ES-I3 (cell line): ENCODE measurements at regions not wholly inside any gene's neighbourhood (a gene's known extent, or its start where the extent isn't known, plus 50 kb on each side); places are given as distances from the start of the nearest gene placed in this dataset.
"Not testable (repeated sequence)": the region's sequence is repeated elsewhere in the genome, so short reads cannot be mapped to it uniquely, and the experiment has no call there.

Experiments
- H3K36me3 ChIP-seq: 2 replicates; pipeline ENCODE4 v1.6.1; 2013; ENCODE audit warnings: mild to moderate bottlenecking, low read length, control low read depth, moderate library complexity; ENCODE audit not compliant: insufficient read depth
- H3K4me1 ChIP-seq: 2 replicates; pipeline ENCODE4 v1.6.1; 2013; ENCODE audit warnings: mild to moderate bottlenecking, control low read depth, low read length; ENCODE audit not compliant: insufficient read depth
- H3K9ac ChIP-seq: 2 replicates; pipeline ENCODE4 v1.6.1; 2013; ENCODE audit warnings: low read depth, mild to moderate bottlenecking, low read length, moderate library complexity
- H3K9me3 ChIP-seq: 2 replicates; pipeline ENCODE4 v1.6.1; 2013; ENCODE audit warnings: mild to moderate bottlenecking, low read length, moderate library complexity; ENCODE audit not compliant: control insufficient read depth, insufficient read depth

DNA sequence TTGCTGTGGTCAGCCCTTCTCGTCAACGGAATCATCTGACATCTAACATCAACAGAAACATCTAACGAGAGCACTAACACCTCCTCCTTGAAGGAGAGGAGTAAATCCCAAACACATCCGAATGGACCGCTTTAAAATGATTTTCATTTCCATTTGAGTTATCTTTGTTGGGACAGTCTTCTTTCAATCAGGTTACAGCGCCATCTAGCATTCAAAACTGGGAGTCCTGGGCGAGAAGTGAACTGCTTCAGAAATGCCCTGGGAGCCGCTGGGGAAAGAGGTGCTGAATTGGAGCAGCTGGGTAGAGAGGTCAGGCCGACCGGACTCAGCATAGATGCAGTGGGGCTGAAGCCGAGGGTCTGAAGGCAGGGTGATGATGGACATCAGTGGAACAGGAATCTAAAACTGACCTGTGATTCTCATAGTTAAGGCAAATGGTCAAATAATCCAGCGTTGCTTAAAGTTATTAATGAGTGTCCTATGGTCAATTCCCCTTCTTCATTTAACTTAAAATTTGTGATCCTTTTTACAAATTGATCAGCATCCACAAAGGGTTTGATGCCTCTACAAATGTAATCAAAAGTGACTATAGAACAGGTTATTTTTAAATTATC lies 170.0 kb upstream of the NDN start:
- H3K36me3 ChIP-seq = no peaks in the 10 kb centered on the region
- H3K9me3 ChIP-seq = no peaks in the 10 kb centered on the region
- H3K4me1 ChIP-seq = peaks cover 18% of the 10 kb centered on the region
- peak overlapping the region; percentile 12; the same call in 1 of the 2 replicates for H3K9ac ChIP-seq

DNA sequence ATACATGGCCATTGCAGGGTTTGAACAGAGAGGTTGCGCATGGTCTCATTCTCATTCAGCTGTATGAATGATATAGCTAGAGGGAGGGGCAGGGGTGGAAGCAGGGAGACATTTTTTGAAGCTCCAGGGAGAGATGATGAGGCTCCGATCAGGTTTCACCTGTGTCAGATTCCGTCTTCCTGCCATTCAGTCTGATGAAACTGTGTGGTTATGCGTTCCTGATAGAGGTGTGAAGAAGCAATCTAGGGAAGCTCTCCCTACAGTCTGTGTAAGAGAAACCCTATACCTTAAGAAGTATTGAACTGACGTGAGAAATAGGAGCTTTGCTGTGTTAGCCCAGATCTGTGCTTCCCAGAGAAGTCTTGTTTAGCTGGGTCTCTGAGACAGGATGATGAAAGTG lies 171.9 kb upstream of the NDN start:
- Histone ChIP-seq H3K9me3 (no peaks in the 10 kb centered on the region), H3K9ac (no peak overlapping the region), H3K4me1 (peaks cover 18% of the 10 kb centered on the region), H3K36me3 (no peaks in the 10 kb centered on the region)

DNA sequence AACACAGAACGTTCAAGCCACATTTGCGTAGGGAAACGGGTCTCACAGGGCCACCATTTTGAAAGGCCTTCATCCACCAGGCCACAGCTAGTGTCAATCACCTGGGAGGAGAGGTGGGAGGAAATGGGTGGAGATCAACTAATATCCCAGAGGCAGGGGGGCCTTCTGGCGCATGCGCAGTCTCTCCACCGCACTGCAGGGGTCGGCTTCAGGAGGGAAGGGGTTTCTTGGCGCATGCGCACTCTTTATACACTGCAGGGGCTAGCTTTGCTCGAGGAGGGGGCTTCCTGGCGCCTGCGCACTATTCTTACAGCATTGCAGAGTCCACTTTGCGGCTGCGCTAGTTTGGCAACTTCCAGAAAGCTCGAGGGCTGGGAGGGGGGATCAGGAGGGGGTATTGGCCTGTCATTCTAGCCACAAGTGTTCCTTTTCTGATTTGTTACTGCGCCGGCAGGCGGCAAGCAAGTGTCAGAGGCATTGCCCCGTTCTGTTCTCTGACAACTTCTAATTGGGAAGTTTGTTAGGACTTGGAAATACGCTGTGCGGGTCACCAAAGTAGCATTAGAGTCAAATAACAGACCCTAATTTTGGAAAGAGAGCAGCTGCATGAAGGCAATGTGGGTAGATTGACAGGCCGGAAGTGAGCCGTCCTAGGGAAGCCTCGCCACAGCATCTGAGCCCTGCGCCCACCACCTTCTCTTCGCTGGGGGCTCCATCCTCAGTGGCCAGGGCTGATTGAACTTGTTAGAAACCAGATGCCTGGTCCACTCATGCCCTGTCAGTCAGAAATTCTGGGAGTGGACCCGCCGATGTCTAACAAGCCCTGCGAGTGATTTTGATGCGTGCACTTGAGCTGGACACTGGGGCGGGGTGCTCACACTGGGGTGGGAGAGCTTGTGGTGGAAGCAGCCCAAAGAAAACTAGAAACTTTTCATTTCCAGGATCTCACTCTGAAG lies 173.5 kb upstream of the NDN start:
- H3K9ac ChIP-seq = peak overlapping the region; percentile 55; the same call in 1 of the 2 replicates
- peaks cover 13% of the 10 kb centered on the region for H3K4me1 ChIP-seq
- H3K36me3 ChIP-seq = no peaks in the 10 kb centered on the region
- no peaks in the 10 kb centered on the region for H3K9me3 ChIP-seq

DNA sequence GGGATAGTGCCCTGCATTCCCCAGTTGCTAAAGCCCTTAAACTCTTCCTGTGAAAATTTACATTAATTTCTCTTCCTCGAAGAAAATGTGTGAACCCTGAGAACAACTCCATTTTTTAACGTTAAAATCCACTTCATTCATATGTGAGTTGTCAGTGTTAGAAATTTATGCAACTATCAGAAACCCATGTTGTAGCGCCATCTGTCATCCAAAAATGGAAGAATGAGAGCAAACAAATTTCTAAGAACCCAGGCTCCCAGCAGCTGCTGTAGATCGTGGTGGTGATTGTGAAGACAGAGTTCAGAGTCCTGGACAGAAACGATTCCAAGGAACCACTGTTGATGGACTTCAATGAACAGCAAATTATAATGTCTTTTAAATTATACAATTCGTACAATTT lies 179.7 kb upstream of the NDN start:
- H3K36me3 ChIP-seq = no peaks in the 10 kb centered on the region
- H3K9ac ChIP-seq = no peak overlapping the region
- H3K4me1 ChIP-seq = no peaks in the 10 kb centered on the region

DNA sequence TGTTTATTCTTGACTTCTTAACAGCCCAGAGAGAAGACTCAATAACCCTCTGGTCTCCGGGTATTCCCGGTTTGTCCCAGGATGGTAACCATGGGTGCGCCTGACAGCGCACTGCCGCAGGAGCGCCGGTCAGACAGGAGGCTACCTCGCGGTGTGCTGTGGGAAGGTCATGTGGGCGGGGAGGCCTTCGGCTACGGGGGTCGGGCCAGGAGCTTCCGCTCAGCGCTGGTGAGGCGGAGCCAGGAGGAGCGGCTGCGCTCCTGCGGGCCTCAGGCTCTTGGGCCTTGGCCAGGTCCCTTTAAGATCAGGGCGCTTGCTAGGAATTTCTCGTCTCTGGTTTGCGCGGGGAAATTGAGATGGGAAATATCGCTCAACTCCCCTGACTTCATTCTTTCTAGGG lies 182.3 kb upstream of the NDN start:
- Histone ChIP-seq H3K9me3 (no peaks in the 10 kb centered on the region), H3K4me1 (no peaks in the 10 kb centered on the region), H3K36me3 (no peaks in the 10 kb centered on the region), H3K9ac (peak overlapping the region; percentile 24; the same call in 1 of the 2 replicates)

More for the DNA sequence above, 179.7 kb upstream of the NDN start:
- H3K9me3 ChIP-seq = no peaks in the 10 kb centered on the region

DNA sequence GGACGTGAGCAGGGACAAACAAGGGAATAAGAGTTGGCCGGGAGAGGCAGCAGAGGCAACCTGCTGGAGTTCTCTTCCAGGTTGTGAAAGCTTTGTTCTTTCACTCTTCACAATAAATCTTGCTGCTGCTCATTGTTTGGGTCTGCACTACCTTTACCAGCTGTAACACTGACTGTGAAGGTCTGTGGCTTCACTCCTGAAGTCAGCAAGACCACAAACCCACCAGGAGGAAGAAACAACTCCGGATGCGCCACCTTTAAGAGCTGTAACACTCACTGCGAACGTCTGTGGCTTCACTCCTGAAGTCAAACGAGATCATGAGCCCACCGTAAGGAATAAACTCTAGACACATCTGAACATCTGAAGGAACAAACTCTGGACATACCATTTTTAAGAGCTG lies 186.5 kb upstream of the NDN start:
- H3K9me3 ChIP-seq, H3K36me3 ChIP-seq, H3K4me1 ChIP-seq: not testable (repeated sequence)

DNA sequence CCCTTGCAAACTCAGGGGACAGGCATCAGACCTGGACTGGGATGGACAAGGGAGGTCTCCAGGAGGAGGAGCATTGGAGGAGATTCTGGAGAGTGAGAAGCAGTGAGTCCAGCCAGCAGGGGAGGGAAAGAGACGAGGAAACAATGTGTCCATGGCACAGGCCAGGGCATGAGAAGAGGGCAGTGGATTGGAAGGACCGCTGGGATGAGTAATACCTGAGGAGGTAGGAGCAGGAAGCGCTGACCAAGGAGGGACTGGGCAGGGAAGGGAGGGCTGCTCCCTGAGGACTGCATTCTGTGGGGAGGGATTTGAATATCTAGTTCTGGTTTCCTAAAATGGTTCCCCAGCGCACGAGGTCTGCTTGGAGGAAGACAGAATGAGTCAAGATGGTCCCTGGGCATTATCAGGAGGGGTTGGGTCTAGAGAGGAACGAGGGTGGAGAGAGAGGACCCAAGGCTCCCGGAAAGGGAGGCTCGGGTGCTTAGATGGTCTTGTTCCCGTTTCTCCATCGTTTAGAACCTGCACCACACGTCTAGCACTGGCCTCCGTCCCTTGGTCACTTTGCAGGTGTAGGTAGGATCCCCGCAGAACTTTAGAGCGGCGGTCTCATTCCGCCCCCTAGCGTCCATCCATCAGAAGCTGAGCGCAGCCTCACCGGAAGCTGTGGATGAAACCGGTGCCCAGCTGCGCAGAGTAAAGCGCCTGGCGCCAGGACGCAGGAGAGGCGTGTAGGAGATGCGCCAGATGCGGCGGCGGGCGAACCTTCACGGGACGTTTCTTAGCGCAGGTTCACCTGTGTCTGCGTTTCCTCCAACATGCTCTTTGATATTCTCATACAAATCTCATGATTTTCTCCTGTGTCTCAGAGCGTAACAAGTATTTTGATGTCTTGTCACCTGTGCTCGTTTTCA lies 190.7 kb upstream of the NDN start:
- Histone ChIP-seq H3K4me1 (no peaks in the 10 kb centered on the region), H3K9me3 (no peaks in the 10 kb centered on the region), H3K9ac (peak overlapping the region; percentile 32; the same call in 1 of the 2 replicates), H3K36me3 (no peaks in the 10 kb centered on the region)

More for the DNA sequence above, 186.5 kb upstream of the NDN start:
- not testable (repeated sequence) for H3K9ac ChIP-seq

DNA sequence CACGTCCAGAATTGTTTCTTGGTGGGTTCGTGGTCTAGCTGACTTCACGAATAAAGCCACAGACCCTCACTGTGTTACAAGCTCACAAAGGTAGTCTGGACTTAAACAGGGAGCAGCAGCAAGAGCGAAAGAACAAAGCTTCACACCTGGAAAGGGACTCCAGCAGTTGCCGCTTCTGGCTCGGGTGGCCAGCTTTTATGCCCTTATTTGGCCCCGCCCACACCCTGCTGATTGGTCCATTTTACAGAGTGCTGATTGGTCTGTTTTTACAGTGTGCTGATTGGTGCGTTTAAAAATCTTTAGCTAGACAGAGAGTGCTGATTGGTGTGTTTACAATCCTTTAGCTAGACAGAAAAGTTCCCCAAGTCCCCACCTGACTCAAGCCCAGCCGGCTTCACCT lies 194.2 kb upstream of the NDN start:
- no peaks in the 10 kb centered on the region for H3K36me3 ChIP-seq
- H3K4me1 ChIP-seq = no peaks in the 10 kb centered on the region
- H3K9me3 ChIP-seq = no peaks in the 10 kb centered on the region
- no peak overlapping the region for H3K9ac ChIP-seq

DNA sequence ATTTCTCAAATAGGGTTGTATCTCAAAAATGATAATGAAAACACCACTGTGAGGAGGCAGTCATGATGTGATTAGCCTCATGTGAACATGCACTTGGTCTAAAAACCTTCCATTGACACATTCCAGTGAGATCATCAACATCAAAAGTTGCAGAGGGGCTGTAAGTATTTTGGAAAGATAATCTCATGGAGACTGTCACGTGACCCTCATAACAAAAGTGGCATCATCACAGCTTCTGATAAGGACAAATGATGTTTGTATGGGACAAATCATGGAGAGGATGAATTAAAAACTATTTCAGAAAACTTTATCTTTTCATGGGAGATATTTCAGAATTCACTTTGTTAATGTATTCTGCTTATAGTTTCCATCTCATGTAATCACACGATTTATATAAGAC lies 203.1 kb upstream of the NDN start:
- no peaks in the 10 kb centered on the region for H3K4me1 ChIP-seq
- H3K36me3 ChIP-seq = no peaks in the 10 kb centered on the region
- H3K9me3 ChIP-seq = no peaks in the 10 kb centered on the region
- H3K9ac ChIP-seq = no peak overlapping the region

DNA sequence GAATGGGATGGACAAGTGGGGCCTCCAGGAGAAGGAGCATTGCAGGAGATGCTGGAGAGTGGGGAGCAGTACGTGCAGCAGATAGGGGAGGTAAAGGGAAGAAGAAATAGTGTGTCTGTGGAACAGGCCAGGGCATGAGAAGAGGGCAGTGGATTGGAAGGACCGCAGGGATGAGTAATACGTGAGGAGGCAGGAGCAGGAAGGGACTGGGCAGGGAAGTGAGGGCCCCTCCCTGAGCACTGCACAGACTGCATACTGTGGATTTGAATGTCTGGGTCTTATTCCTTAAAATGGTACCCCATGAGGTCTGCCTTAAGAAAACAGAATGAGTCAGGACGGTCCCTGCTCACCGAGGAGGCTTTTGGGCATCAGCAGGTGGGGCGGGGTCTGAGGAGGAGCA lies 210.0 kb upstream of the NDN start:
- Histone ChIP-seq H3K36me3 (no peaks in the 10 kb centered on the region), H3K4me1 (no peaks in the 10 kb centered on the region), H3K9ac (peak overlapping the region; percentile 56; the same call in 1 of the 2 replicates), H3K9me3 (no peaks in the 10 kb centered on the region)

DNA sequence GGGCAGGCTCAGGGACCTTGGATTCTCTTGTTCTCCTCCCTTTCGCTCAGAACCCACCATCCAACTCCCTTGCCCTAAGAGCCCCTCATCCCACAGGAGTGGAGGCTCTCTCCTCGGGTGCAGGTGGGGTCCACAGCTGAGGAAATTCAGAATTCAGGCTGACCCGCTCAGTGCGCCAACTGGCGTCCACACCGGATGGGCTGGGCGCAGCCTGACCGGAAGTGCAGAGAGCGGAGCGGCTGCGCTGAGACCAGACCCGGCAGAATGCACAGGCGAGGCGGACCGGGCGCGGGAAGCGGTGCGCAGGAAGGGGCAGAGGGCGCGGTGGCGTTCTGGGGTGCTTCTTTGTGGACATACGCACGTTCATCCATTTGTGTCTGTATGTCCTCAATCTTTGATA lies 210.4 kb upstream of the NDN start:
- Histone ChIP-seq H3K9me3 (no peaks in the 10 kb centered on the region), H3K4me1 (no peaks in the 10 kb centered on the region), H3K36me3 (no peaks in the 10 kb centered on the region), H3K9ac (peak overlapping the region; percentile 56; the same call in 1 of the 2 replicates)

DNA sequence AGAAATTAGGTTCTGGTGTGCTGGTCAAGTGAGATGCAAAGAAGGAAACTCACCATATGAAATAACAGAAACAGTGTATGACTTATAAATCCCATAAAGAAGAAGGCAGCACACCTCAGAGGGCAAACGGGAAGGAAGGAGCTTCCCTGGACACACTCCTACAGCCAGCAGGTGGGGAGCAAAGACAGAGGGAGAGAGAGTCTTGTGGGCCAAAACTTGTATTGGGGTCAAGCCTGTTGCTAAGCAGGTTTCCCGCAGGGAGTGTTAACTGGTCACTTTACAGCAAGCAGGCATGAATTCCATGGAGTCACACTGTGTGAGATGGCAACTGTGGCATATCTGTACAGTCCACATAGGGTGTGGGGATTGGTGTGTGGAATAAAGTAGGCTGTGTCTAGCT lies 222.9 kb upstream of the NDN start:
- no peak overlapping the region for H3K9ac ChIP-seq
- H3K9me3 ChIP-seq = no peaks in the 10 kb centered on the region
- no peaks in the 10 kb centered on the region for H3K36me3 ChIP-seq
- no peaks in the 10 kb centered on the region for H3K4me1 ChIP-seq

DNA sequence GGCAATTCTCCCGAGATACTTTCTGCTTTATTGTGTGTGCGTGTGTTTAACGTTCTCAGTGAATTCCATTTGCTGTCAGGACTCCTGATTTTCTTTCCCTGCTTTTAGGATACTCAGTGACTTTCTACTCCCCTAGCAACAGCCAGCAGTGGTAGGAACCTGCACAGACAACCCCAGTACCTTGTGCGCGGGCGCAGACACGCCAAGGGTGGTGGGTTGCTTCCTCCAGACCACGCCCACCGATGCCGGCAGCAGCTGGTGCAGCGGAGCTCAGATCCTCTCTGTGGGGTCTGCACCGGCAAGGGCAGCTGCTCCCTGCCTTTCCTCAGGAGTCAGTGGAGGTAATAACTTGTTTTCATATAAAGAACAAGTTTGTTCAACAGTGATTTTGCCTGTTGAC lies 225.1 kb upstream of the NDN start:
- H3K9ac ChIP-seq = peak overlapping the region; percentile 19; the same call in 1 of the 2 replicates
- no peaks in the 10 kb centered on the region for H3K9me3 ChIP-seq
- H3K36me3 ChIP-seq = no peaks in the 10 kb centered on the region
- H3K4me1 ChIP-seq = no peaks in the 10 kb centered on the region

DNA sequence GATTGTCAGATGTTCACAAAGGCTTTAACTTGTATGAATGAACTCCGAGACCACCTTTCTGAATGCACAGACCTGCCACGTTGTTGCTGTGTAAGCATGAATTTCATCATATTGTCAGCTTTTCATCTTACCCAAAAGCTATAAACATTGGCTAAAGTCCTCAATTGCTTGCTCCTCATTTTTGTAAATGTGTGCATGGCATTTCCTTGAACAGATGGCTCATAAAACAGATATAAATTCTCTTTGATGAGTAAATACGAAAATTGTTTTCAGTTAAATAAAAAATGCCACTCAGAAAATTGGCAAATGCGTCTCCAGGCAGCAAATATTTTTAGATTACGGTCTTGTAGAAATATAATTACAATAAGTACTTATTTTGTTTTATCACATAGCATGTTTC lies 226.0 kb upstream of the NDN start:
- Histone ChIP-seq H3K9me3 (no peaks in the 10 kb centered on the region), H3K9ac (no peak overlapping the region), H3K36me3 (no peaks in the 10 kb centered on the region), H3K4me1 (no peaks in the 10 kb centered on the region)
